GM12873 (cell line): ENCODE measurements at regions not wholly inside any gene's neighbourhood (a gene's known extent, or its start where the extent isn't known, plus 50 kb on each side); places are given as distances from the start of the nearest gene placed in this dataset.

Experiments used
- TF ChIP-seq, protein P1 (sequence below): IDR thresholded peaks from 2 replicates; pipeline ENCODE4 v1.5.1; 2012; ENCODE audit warnings: low read depth, mild to moderate bottlenecking, moderate library complexity, low read length, control low read depth; ENCODE audit not compliant: insufficient read depth; ENCODE audit errors: missing control alignments

- TF ChIP-seq, protein P1, sequence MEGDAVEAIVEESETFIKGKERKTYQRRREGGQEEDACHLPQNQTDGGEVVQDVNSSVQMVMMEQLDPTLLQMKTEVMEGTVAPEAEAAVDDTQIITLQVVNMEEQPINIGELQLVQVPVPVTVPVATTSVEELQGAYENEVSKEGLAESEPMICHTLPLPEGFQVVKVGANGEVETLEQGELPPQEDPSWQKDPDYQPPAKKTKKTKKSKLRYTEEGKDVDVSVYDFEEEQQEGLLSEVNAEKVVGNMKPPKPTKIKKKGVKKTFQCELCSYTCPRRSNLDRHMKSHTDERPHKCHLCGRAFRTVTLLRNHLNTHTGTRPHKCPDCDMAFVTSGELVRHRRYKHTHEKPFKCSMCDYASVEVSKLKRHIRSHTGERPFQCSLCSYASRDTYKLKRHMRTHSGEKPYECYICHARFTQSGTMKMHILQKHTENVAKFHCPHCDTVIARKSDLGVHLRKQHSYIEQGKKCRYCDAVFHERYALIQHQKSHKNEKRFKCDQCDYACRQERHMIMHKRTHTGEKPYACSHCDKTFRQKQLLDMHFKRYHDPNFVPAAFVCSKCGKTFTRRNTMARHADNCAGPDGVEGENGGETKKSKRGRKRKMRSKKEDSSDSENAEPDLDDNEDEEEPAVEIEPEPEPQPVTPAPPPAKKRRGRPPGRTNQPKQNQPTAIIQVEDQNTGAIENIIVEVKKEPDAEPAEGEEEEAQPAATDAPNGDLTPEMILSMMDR, result no peak
Measured at GRCh38 chr3:56976651-56977560, 83.6 kb upstream of the SPATA12 start.

GRCh38 chr3:56975567-56975966 is 84.9 kb upstream of the SPATA12 start:
- TF ChIP-seq, protein P1, result no peak

- TF ChIP-seq, protein P1, result no peak
Measured at GRCh38 chr3:56974247-56974930, 86.1 kb upstream of the SPATA12 start.

DNA sequence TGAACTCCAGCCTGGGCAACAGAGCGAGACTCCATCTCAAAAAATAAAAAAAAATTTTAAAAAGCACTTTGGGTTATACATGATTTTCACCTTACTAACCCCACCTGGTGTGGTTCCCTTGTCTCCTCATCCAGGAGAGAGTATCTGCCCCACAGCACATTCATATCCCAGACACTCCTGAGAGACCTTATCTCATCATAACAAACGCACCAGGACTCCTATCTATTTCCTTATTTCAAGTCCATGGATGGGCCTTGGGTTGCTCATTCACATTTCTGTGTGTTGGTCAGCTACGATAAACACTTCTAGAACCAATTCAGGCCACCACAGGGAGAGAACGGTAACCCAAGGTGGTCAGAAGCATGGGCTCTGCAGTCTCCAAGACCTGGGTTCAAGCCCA is 88.6 kb upstream of the SPATA12 start:
- TF ChIP-seq, protein P1, result no peak

DNA sequence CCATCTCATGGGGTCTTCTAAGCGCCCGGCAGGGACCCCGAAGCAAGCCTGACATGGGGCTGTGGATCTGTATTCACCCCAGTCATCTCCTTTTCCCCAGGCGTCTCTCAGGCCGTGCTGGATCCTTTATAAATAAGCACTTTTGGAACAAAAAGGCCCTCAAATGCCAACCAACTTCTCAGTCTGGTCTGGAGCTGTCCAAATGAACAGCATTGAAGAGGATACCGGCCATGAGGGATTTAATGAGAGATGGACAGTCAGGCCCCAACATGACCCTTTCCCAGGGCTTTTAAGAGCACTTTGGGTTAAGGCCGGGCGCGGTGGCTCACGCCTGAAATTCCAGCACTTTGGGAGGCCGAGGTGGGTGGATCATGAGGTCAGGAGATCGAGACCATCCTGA is 89.2 kb upstream of the SPATA12 start:
- TF ChIP-seq, protein P1, result no peak

GRCh38 chr3:56970461-56970879 is 90.0 kb upstream of the SPATA12 start:
- TF ChIP-seq, protein P1, result no peak

DNA sequence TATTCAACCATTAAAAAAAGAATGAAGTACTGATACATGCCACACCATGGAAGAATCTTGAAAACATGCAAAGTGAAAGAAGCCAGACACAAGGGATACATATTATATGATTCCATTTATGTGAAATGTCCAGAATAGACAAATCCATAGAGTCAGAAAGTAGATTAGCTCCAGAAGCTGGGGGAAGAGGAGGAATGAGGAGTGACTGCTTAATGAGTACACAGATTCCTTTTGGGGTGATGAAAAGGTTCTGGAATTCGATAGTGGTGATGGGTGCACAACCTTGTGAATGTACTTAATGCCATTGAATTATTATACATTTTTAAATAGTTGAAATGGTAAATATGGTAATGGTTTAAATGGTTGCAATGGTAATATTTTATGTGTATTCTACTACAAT is 90.6 kb upstream of the SPATA12 start:
- TF ChIP-seq, protein P1, result no peak
